HepG2 (cell line): ENCODE measurements at regions not wholly inside any gene's neighbourhood (a gene's known extent, or its start where the extent isn't known, plus 50 kb on each side); places are given as distances from the start of the nearest gene placed in this dataset.

Experiments
- ATAC-seq: fragments of 200-7000 bp; cut with Tn5 transposase; 3 replicates; pipeline ENCODE4 v1.9.1; 2020; ENCODE audit warnings: mild to moderate bottlenecking, moderate library complexity
- BruUV-seq: library from RNA; stranded (reverse); fragments of 400-500 nt; replicated peaks from 2 replicates; lab custom pipeline; 2021; lab: Mats Ljungman, UMichigan
- CTCF ChIA-PET: fragments of 300-600 bp; formaldehyde crosslinking; extraction: SDS; loops from one replicate; lab custom pipeline; 2021; ENCODE audit warnings: low total read pairs, inconsistent platforms, low intra/inter-chr PET ratio; lab: Yijun Ruan, JAX
- POLR2A ChIA-PET: fragments of 350-600 bp; sonication (Branson Sonifier 250); formaldehyde crosslinking; loops from one replicate; lab custom pipeline; 2020; ENCODE audit warnings: antibody characterized with exemption, inconsistent platforms; lab: Yijun Ruan, JAX
- DNase-seq: peaks from one replicate; pipeline ENCODE4 v3.0.0-alpha.2; 2015; ENCODE audit warnings: low spot score
- FAIRE-seq: peaks from 3 replicates; lab custom pipeline; 2011; peaks lifted over from hg19 to GRCh38; lab: Jason Lieb, UNC
- H2AFZ ChIP-seq: one replicate; pipeline ENCODE4 v1.6.1; 2011; ENCODE audit warnings: low read length, inconsistent platforms
- H3K27ac ChIP-seq: fragments of 300-600 bp; 3 replicates; pipeline ENCODE4 v1.8.0; 2011; ENCODE audit warnings: mixed run types, mild to moderate bottlenecking, mixed read lengths, low read length, inconsistent platforms; ENCODE audit not compliant: insufficient read depth; ENCODE audit errors: extremely low read length
- H3K27me3 ChIP-seq, 2 experiments: fragments of 200-600 bp in 1 of 2; 2 replicates in 1 of 2; 3 replicates in 1 of 2; pipeline versions ENCODE4 v1.6.0 to v1.8.0; 2011; ENCODE audit warnings: low read length in 2 of 2, mild to moderate bottlenecking in 2 of 2, moderate library complexity in 2 of 2, inconsistent platforms in 1 of 2; ENCODE audit not compliant: insufficient read depth in 2 of 2, control insufficient read depth in 1 of 2
- H3K36me3 ChIP-seq, 2 experiments: fragments of 200-600 bp in 1 of 2; replicated peaks in 1 of 2; 2 replicates in 1 of 2; 3 replicates in 1 of 2; pipeline versions ENCODE4 v1.5.1 to v1.8.0; 2011; ENCODE audit warnings: low read length in 2 of 2, inconsistent platforms in 1 of 2; ENCODE audit not compliant: insufficient read depth in 2 of 2, control insufficient read depth in 1 of 2
- H3K4me1 ChIP-seq: 2 replicates; pipeline ENCODE4 v1.5.1; 2012; ENCODE audit warnings: low read length, inconsistent platforms; ENCODE audit not compliant: insufficient read depth
- H3K4me2 ChIP-seq: 2 replicates; pipeline ENCODE4 v1.6.0; 2011; ENCODE audit warnings: low read depth, low read length, inconsistent platforms
- H3K4me3 ChIP-seq, 3 experiments: fragments of 200-600 bp in 1 of 3; sonication (generic), shearing (Covaris generic) in 1 of 3; replicated peaks in 1 of 3; 2 replicates each; pipeline ENCODE4 v1.5.1; 2011 to 2016; ENCODE audit warnings: low read length in 3 of 3, inconsistent platforms in 2 of 3, low read depth in 2 of 3, mild to moderate bottlenecking in 2 of 3, control low read depth in 1 of 3, mixed read lengths in 1 of 3; ENCODE audit not compliant: insufficient read depth in 1 of 3
- H3K79me2 ChIP-seq: one replicate; pipeline ENCODE4 v1.6.1; 2011; ENCODE audit warnings: low read length, inconsistent platforms; ENCODE audit not compliant: insufficient read depth
- H3K9ac ChIP-seq: 2 replicates; pipeline ENCODE4 v1.6.0; 2011; ENCODE audit warnings: mild to moderate bottlenecking, low read depth, low read length, inconsistent platforms; ENCODE audit not compliant: insufficient read depth
- H3K9me3 ChIP-seq: 2 replicates; pipeline ENCODE4 v1.5.1; 2012; ENCODE audit warnings: mild to moderate bottlenecking, low read length
- H4K20me1 ChIP-seq: 2 replicates; pipeline ENCODE4 v1.6.0; 2011; ENCODE audit warnings: inconsistent platforms, mild to moderate bottlenecking, low read length, moderate library complexity; ENCODE audit not compliant: insufficient read depth
- ASH2L ChIP-seq: fragments of 300-600, 200-600 bp; sonication (generic); IDR thresholded peaks from 2 replicates; pipeline ENCODE4 v1.7.0; 2017; ENCODE audit warnings: low read depth, mild to moderate bottlenecking, moderate library complexity, mixed read lengths, low read length; ENCODE audit not compliant: insufficient read length
- CCDC6 ChIP-seq: sonication (generic); formaldehyde crosslinking; IDR thresholded peaks from 2 replicates; pipeline ENCODE4 v1.8.1; 2022; ENCODE audit warnings: mild to moderate bottlenecking, missing genetic modification reagents, moderate library complexity
- EEA1 ChIP-seq: sonication (generic); formaldehyde crosslinking; IDR thresholded peaks from 2 replicates; pipeline ENCODE4 v1.5.1; 2020; ENCODE audit warnings: mild to moderate bottlenecking, missing genetic modification reagents, borderline replicate concordance
- PHF5A ChIP-seq: IDR thresholded peaks from one replicate; pipeline ENCODE4 v1.6.1; 2018; ENCODE audit warnings: low read depth, missing genetic modification reagents; ENCODE audit not compliant: unreplicated experiment
- SUZ12 ChIP-seq: fragments of 150-350 bp; IDR thresholded peaks from 2 replicates; pipeline ENCODE4 v1.6.1; 2014; ENCODE audit warnings: low read depth, low read length
- TGIF2 ChIP-seq: IDR thresholded peaks from 2 replicates; pipeline ENCODE4 v1.6.1; 2016; ENCODE audit warnings: control low read depth, missing compliant biosample characterization
- ZNF24 ChIP-seq: fragments of 450-650 bp; IDR thresholded peaks from 2 replicates; pipeline ENCODE4 v1.6.1; 2017; ENCODE audit warnings: antibody characterized with exemption, mild to moderate bottlenecking
- ZSCAN25 ChIP-seq: sonication (generic); formaldehyde crosslinking; IDR thresholded peaks from 2 replicates; pipeline ENCODE4 v1.8.0; 2022; ENCODE audit warnings: mild to moderate bottlenecking, missing genetic modification reagents
- WGBS: methylation state at CpG from one replicate; pipeline ENCODE4 v1.1.6; 2017; ENCODE audit warnings: low lambda C conversion rate; 5-methylcytosine and 5-hydroxymethylcytosine counted together
- in situ Hi-C: cut with HindIII; loops from 2 replicates; pipeline ENCODE4 v1.10.0; 2017; ENCODE audit warnings: low pct_unique_long_range_greater_than_20kb; ENCODE audit not compliant: extremely low pct_ligation_motif_present
- intact Hi-C: fragments of 100-400 bp; cut with micrococcal nuclease; formaldehyde crosslinking; loops from one replicate; pipeline ENCODE4 v1.10.0; 2022; ENCODE audit not compliant: unreplicated experiment
- TF ChIP-seq, protein P1 (sequence below): sonication (generic); formaldehyde crosslinking; IDR thresholded peaks from 2 replicates; pipeline ENCODE4 v1.5.0; 2020; ENCODE audit warnings: missing genetic modification reagents, mild to moderate bottlenecking, borderline replicate concordance
- TF ChIP-seq, protein P2 (sequence below): IDR thresholded peaks from 2 replicates; pipeline ENCODE4 v1.6.1; 2016; ENCODE audit warnings: mild to moderate bottlenecking
- TF ChIP-seq, protein P3 (sequence below): sonication (generic); formaldehyde crosslinking; IDR thresholded peaks from 2 replicates; pipeline ENCODE4 v1.4.0; 2020; ENCODE audit warnings: low read depth, missing genetic modification reagents
- TF ChIP-seq, protein P4 (sequence below): sonication (generic); formaldehyde crosslinking; IDR thresholded peaks from one replicate; pipeline ENCODE4 v1.5.1; 2020; ENCODE audit warnings: mild to moderate bottlenecking, missing genetic modification reagents; ENCODE audit errors: not compliant biosample characterization

DNA sequence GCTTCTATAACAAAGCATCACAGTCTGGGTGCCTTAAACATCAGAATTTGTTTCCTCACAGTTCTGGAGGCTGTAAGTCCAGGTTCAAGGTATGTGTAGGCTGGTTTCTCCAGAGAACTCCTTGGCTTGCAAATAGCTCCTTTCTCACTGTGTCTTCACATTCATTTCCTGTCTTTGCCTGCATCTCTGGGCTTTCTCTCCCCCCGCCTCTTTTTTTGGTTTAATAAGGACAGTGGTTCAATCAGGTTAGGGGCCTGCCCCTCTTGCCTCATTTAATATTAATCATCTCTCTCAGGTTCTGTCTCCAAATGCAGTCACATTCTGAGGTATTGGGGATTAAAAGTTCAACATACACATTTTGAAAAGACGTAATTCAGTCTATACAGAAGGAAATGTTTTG is 225.5 kb upstream of the ATP10B start:
- Histone ChIP-seq H3K4me3 (no peak overlapping the region), H2AFZ (no peak overlapping the region), H3K27ac (no peak overlapping the region), H3K4me1 (no peaks in the 10 kb centered on the region), H3K9ac (no peak overlapping the region), H3K27me3 (no peaks in the 10 kb centered on the region), H4K20me1 (no peaks in the 10 kb centered on the region), H3K79me2 (no peaks in the 10 kb centered on the region), H3K4me2 (no peak overlapping the region), H3K36me3 (no peaks in the 10 kb centered on the region), H3K9me3 (no peaks in the 10 kb centered on the region)
- ChIA-PET CTCF (no interaction called here), POLR2A (no interaction called here)
- ATAC-seq (no peak), FAIRE-seq (no peak), DNase-seq (no peak)
- 44% methylated on average over 2 of the region's 2 CpGs for WGBS
- in situ Hi-C loops (no loop called here), intact Hi-C loops (no loop called here)
- BruUV-seq: no TSS peak
- TF ChIP-seq, protein P1, sequence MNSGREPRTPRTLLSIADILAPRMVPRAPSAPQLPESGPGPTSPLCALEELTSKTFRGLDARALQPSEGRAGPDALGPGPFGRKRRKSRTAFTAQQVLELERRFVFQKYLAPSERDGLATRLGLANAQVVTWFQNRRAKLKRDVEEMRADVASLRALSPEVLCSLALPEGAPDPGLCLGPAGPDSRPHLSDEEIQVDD (CRISPR knock-in tag): no peak
- TF ChIP-seq ZSCAN25 (CRISPR knock-in tag) (no peak), ASH2L (no peak), EEA1 (CRISPR knock-in tag) (no peak), SUZ12 (no peak), TGIF2 (CRISPR knock-in tag) (no peak), PHF5A (CRISPR knock-in tag) (no peak), ZNF24 (no peak), CCDC6 (CRISPR knock-in tag) (no peak)
- TF ChIP-seq, protein P2, sequence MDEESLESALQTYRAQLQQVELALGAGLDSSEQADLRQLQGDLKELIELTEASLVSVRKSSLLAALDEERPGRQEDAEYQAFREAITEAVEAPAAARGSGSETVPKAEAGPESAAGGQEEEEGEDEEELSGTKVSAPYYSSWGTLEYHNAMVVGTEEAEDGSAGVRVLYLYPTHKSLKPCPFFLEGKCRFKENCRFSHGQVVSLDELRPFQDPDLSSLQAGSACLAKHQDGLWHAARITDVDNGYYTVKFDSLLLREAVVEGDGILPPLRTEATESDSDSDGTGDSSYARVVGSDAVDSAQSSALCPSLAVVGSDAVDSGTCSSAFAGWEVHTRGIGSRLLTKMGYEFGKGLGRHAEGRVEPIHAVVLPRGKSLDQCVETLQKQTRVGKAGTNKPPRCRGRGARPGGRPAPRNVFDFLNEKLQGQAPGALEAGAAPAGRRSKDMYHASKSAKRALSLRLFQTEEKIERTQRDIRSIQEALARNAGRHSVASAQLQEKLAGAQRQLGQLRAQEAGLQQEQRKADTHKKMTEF (CRISPR knock-in tag): no peak
- TF ChIP-seq, protein P3, sequence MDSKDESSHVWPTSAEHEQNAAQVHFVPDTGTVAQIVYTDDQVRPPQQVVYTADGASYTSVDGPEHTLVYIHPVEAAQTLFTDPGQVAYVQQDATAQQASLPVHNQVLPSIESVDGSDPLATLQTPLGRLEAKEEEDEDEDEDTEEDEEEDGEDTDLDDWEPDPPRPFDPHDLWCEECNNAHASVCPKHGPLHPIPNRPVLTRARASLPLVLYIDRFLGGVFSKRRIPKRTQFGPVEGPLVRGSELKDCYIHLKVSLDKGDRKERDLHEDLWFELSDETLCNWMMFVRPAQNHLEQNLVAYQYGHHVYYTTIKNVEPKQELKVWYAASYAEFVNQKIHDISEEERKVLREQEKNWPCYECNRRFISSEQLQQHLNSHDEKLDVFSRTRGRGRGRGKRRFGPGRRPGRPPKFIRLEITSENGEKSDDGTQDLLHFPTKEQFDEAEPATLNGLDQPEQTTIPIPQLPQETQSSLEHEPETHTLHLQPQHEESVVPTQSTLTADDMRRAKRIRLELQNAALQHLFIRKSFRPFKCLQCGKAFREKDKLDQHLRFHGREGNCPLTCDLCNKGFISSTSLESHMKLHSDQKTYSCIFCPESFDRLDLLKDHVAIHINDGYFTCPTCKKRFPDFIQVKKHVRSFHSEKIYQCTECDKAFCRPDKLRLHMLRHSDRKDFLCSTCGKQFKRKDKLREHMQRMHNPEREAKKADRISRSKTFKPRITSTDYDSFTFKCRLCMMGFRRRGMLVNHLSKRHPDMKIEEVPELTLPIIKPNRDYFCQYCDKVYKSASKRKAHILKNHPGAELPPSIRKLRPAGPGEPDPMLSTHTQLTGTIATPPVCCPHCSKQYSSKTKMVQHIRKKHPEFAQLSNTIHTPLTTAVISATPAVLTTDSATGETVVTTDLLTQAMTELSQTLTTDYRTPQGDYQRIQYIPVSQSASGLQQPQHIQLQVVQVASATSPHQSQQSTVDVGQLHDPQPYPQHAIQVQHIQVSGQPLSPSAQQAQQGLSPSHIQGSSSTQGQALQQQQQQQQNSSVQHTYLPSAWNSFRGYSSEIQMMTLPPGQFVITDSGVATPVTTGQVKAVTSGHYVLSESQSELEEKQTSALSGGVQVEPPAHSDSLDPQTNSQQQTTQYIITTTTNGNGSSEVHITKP (CRISPR knock-in tag): no peak
- TF ChIP-seq, protein P4, sequence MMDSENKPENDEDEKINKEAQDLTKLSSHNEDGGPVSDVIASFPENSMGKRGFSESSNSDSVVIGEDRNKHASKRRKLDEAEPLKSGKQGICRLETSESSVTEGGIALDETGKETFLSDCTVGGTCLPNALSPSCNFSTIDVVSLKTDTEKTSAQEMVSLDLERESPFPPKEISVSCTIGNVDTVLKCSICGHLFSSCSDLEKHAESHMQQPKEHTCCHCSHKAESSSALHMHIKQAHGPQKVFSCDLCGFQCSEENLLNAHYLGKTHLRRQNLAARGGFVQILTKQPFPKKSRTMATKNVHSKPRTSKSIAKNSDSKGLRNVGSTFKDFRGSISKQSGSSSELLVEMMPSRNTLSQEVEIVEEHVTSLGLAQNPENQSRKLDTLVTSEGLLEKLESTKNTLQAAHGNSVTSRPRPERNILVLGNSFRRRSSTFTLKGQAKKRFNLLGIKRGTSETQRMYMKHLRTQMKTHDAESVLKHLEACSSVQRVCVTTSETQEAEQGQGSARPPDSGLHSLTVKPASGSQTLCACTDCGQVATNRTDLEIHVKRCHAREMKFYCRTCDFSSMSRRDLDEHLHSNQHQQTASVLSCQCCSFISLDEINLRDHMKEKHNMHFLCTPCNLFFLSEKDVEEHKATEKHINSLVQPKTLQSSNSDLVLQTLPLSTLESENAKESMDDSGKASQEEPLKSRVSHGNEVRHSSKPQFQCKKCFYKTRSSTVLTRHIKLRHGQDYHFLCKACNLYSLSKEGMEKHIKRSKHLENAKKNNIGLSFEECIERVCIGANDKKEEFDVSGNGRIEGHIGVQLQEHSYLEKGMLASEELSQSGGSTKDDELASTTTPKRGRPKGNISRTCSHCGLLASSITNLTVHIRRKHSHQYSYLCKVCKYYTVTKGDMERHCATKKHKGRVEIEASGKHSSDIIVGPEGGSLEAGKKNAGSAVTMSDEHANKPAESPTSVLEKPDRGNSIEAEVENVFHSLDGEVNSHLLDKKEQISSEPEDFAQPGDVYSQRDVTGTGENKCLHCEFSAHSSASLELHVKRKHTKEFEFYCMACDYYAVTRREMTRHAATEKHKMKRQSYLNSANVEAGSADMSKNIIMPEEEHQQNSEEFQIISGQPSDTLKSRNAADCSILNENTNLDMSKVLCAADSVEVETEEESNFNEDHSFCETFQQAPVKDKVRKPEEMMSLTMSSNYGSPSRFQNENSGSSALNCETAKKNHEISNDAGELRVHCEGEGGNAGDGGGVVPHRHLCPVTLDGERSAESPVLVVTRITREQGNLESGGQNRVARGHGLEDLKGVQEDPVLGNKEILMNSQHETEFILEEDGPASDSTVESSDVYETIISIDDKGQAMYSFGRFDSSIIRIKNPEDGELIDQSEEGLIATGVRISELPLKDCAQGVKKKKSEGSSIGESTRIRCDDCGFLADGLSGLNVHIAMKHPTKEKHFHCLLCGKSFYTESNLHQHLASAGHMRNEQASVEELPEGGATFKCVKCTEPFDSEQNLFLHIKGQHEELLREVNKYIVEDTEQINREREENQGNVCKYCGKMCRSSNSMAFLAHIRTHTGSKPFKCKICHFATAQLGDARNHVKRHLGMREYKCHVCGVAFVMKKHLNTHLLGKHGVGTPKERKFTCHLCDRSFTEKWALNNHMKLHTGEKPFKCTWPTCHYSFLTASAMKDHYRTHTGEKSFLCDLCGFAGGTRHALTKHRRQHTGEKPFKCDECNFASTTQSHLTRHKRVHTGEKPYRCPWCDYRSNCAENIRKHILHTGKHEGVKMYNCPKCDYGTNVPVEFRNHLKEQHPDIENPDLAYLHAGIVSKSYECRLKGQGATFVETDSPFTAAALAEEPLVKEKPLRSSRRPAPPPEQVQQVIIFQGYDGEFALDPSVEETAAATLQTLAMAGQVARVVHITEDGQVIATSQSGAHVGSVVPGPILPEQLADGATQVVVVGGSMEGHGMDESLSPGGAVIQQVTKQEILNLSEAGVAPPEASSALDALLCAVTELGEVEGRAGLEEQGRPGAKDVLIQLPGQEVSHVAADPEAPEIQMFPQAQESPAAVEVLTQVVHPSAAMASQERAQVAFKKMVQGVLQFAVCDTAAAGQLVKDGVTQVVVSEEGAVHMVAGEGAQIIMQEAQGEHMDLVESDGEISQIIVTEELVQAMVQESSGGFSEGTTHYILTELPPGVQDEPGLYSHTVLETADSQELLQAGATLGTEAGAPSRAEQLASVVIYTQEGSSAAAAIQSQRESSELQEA (CRISPR knock-in tag): no peak
